HG02884 (cell line): ENCODE measurements at regions not wholly inside any gene's neighbourhood (a gene's known extent, or its start where the extent isn't known, plus 50 kb on each side); places are given as distances from the start of the nearest gene placed in this dataset.

Source experiments
- ATAC-seq: cut with Tn5 transposase; IDR thresholded peaks from one replicate; pipeline ENCODE4 v1.9.1; 2021; ENCODE audit warnings: mild to moderate bottlenecking, moderate library complexity; ENCODE audit not compliant: unreplicated experiment

GRCh38 chr9:119841016-119841415, 471.8 kb upstream of the BRINP1 start:
- ATAC-seq, result no peak

GRCh38 chr9:119839888-119840287, 470.7 kb upstream of the BRINP1 start:
- ATAC-seq, result no peak

DNA sequence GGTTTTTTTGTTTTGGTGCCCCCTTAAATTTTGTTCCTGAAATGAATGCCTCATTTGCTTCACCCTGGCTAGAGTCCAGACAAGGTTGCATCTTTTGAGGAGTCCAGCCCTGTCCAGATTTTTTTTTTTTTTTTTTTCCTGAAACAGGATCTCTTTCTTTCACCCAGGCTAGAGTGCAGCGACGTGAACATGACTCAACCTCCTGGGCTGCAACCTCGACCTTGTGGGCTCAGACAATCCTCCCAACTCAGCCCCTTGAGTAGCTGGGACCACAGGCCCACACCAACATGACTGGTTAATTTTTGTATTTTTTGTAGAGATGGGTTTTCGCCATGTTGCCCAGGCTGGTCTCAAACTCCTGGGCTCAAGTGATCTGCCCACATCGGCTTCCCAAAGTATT, 469.0 kb upstream of the BRINP1 start:
- ATAC-seq, result no peak

DNA sequence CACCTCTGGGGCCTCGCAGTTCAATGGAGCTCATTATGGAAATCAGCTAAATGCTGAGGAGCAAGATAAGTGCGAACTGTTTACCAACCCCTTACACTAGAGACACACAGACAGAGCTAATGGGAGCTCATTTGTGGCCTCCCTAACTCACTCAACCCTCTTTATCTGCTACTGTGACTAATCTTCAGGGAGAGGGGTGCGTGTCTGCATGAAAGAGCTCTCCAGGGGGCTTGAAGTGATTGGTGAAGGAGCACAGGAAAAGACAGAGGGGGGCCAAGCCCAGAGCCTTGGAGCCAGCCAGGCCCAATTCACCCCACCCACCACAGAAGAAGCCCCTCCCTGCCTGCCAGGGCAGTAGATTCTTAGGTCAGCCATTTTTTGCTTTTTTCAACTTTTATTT, 466.8 kb upstream of the BRINP1 start:
- no peak for ATAC-seq

- no peak for ATAC-seq
These were observed 464.9 kb upstream of the BRINP1 start for GRCh38 chr9:119834064-119834620.

DNA sequence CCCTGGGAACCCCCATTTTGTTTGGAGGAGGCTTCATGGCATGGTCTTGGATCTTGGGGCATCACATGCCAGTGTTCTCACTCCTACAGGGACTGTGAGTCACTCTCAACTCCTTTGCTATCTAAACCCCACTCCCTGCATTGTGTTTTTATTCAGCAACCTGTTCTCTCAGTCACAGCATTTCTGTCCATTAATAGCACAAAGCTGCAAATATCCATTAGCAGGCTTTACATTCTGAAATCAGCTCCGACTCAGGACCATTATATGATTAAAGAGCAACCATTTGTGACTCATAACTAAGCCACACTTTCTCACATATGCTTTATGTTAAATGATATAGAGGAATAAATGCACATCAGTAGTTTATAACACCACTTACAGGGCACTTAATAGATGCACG, 462.1 kb upstream of the BRINP1 start:
- no peak for ATAC-seq

GRCh38 chr9:119829748-119830147, 460.5 kb upstream of the BRINP1 start:
- ATAC-seq, result no peak

DNA sequence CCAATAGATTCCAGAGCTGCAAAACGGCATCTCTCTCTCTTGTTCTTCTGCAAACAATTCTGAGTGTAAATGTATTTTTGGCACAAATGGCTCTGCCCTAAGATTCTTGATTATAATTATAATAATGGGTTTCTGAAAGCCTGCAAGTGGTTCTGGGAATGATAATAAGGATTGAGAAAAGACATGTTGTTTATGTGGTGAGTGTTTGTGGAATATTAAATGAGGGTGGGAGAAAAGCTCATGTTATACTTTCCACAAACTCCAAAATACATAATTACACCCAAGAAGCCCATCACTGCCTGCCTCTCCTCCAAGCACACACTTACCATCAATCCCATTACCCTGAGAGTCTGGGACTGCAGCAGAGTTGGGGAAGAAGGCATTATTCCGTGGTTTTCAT, 460.0 kb upstream of the BRINP1 start:
- ATAC-seq, result no peak

GRCh38 chr9:119827526-119827925, 458.3 kb upstream of the BRINP1 start:
- no peak for ATAC-seq

- no peak for ATAC-seq
These were observed 457.9 kb upstream of the BRINP1 start for GRCh38 chr9:119827126-119827525.

DNA sequence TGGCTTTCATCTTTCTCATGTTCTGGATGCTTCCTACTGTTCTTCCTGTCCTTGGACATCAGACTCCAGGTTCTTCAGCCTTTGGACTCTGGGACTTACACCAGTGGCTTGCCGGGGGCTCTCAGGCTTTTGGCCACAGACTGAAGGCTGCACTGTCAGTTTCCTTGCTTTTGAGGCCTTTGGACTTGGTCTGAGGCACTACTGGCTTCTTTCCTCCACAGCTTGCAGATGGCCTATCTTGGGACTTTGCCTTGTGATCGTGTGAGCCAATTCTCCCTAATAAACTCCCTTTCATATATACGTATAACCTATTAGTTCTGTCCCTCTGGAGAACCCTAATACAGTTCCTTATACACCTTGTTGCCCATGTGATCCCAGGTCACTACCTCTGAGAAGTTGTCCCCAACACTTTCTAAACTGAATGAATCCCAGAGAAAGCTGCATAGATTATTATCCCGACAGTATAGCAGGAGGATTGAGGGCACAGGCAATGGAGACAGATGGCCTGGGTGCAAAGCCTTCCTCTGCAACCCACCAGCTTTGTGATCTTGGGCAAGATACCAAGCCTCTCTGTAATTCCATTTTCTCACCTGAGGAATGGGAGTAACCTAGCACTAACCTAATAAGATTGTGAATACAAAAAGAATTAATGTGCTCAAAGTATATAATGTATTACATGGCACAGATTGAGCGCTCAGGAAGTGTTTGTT, 449.6 kb upstream of the BRINP1 start:
- ATAC-seq, result no peak

GRCh38 chr9:119810645-119811429, 441.6 kb upstream of the BRINP1 start:
- ATAC-seq, result no peak

- ATAC-seq, result no peak
These were observed 434.4 kb upstream of the BRINP1 start for GRCh38 chr9:119803679-119804078.

- no peak for ATAC-seq
These were observed 433.4 kb upstream of the BRINP1 start for GRCh38 chr9:119802621-119803020.

DNA sequence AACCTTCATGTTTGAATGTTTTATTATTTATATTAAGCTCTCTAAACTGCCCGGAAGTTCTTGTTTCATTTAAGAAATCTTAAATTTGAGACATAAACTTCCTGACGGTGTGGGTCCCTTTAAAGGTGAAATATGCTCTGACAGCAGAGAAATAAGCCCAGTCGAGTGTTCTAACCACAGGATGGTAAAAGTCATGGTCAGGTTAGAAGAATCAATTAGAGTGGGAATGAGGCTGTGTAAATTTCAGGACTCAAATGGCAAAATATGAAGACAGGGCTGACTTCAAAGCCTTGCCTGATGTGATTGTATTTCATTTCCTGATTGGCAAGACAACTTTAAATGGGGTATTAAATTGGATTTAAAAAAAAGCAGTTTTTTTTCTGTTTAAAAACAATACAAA, 432.9 kb upstream of the BRINP1 start:
- ATAC-seq, result no peak

DNA sequence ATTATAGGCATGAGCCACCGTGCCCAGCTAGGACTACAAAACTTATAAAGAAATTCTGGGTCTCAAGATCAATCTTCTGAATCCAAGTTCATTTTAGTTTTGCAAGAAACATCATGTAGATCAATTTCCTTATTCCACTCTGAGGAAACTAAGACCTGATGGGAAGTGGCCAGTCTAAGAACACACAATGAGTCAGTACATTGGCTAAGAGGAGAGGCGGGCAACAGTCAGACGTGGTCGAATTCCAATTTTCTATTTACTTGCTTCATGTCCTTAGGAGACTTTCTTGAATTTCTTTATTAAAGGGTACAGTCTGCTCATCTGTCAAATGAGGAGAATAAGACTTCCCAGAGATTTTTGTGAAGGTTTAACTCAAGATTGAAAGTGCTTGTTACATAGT, 432.1 kb upstream of the BRINP1 start:
- ATAC-seq, result no peak

GRCh38 chr9:119795395-119795794, 426.2 kb upstream of the BRINP1 start:
- no peak for ATAC-seq

- ATAC-seq, result no peak
These were observed 425.6 kb upstream of the BRINP1 start for GRCh38 chr9:119794836-119795235.

DNA sequence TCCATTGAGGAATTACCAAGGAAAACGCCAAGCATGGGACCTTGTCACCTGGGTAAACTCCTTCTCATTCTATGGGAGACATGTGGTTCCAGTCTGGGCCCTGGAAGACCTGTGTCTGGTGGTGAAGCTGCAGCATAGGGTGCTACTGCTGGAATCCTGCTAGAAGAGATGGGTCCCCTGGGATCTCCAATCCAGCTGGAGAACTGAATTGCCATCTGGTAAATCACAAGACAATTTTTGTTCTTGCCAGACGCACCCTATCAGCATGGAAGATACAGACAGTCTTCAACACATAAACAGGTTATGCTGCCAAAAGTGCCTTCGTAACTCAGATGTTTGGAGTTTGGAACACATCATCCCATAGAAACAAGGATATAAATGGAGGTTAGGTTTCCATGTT, 424.0 kb upstream of the BRINP1 start:
- no peak for ATAC-seq

DNA sequence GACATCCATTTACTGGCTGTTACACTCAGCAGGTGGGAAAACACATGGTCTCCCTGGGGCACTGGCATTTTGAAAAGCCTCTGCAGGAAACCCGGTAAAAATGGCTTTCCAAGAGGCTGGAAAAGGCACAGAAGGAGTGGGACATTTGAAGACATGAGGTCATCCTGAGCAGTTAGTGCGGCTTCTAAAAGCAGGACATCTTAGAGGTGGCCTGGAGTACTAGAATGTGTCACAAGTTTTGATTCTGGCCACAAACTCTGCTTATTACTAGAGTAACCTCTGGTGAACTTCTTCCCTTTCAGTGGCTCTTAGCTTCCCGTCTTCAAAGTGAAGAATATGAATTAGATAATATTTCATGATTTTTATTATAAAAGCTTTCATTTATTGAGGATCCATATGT, 423.0 kb upstream of the BRINP1 start:
- peak; percentile 96 for ATAC-seq

GRCh38 chr9:119789987-119790386, 420.8 kb upstream of the BRINP1 start:
- no peak for ATAC-seq

DNA sequence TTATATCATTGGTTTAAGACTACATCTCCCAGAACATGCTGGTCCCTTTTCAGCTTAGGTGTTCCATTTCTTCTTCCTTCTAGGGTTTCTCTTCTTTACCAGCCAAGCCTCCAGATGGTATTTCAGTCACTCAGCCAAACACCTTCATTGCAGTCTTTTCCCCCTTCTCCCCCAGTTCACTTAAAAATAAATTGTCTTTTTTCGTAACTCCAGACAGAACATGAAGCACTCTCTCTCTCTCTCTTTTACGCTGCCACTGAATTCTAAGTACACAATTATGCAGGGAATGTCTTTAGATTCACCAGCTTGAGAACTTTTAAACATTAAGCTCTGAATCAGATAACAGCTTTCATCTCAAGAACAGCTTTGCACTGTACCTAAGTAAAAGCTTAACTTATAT, 419.7 kb upstream of the BRINP1 start:
- no peak for ATAC-seq
